Activated CD4-positive, alpha-beta memory T cell treated with anti-CD3 and anti-CD28 coated beads, Interleukin-2, amount 10 ng/mL, durations not matched to agents 7 days and 5 days (primary cell): ENCODE measurements at regions not wholly inside any gene's neighbourhood (a gene's known extent, or its start where the extent isn't known, plus 50 kb on each side); places are given as distances from the start of the nearest gene placed in this dataset.
"Not testable (repeated sequence)": the region's sequence is repeated elsewhere in the genome, so short reads cannot be mapped to it uniquely, and the experiment has no call there.

Experiments
- CTCF ChIA-PET: fragments of 350-600 bp; sonication (Branson Sonifier 250); formaldehyde crosslinking; loops from one replicate; lab custom pipeline; 2021; ENCODE audit warnings: antibody characterized with exemption, inconsistent platforms; lab: Charles Lee
- POLR2A ChIA-PET: fragments of 350-600 bp; sonication (Branson Sonifier 250); formaldehyde crosslinking; loops from one replicate; lab custom pipeline; 2021; ENCODE audit warnings: antibody characterized with exemption; lab: Charles Lee
- DNase-seq: peaks from one replicate; pipeline ENCODE4 v3.0.0-alpha.2; 2020
- H3K27ac Mint-ChIP-seq: one replicate; pipeline ENCODE4 v1.8.0; 2021; ENCODE audit warnings: mild to moderate bottlenecking, mixed read lengths
- H3K27me3 Mint-ChIP-seq: one replicate; pipeline ENCODE4 v1.8.0; 2021; ENCODE audit warnings: mixed read lengths
- H3K36me3 Mint-ChIP-seq: one replicate; pipeline ENCODE4 v1.8.0; 2021; ENCODE audit warnings: low read depth, mixed read lengths
- H3K4me1 Mint-ChIP-seq: one replicate; pipeline ENCODE4 v1.8.0; 2021; ENCODE audit warnings: mixed read lengths
- H3K4me3 Mint-ChIP-seq: one replicate; pipeline ENCODE4 v1.8.0; 2021; ENCODE audit warnings: mild to moderate bottlenecking, mixed read lengths
- H3K9me3 Mint-ChIP-seq: one replicate; pipeline ENCODE4 v1.8.0; 2021; ENCODE audit warnings: mixed read lengths

DNA sequence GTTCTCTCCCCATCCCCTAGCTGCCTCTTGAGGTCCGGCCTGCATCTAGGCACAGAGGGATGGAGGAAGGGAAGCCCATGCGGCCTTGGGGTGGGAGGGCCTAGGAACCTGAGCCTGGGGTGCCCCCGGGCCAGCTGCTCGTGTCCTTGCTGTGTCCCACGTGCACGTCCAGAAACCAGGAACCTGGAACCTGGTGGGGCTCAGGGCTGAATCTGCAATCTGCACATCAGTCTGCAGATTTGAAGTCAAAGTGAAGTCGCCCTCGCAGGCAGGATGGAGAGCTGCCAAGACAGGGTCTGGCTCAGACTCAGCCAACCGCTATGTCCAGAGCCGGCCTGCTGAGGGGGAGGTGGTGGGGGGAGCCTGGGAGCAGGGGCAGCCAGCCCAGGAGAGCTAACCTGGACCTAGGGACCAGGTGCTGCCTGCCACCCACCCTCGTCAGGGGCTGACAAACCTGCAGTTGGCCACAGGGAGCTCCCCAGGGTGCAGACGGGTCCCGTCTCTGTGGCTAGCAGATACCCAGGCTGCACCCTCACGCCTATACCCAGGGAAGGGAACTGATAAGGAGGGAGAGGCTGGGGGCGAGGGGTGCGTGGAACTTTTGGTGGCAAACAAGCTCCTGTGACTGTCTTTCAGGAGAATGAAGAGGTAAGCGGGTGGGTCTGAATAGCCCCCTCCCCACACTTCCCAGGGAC is 103.5 kb upstream of the SIMC1 start:
- no peak for DNase-seq
- H3K36me3 Mint-ChIP-seq, result no peaks in the 10 kb centered on the region
- peaks cover 40% of the 10 kb centered on the region for H3K27me3 Mint-ChIP-seq
- peaks cover 17% of the 10 kb centered on the region for H3K4me1 Mint-ChIP-seq
- no peak overlapping the region for H3K27ac Mint-ChIP-seq
- H3K4me3 Mint-ChIP-seq, result no peak overlapping the region
- POLR2A ChIA-PET, result no interaction called here
- CTCF ChIA-PET, result no interaction called here
- no peaks in the 10 kb centered on the region for H3K9me3 Mint-ChIP-seq

DNA sequence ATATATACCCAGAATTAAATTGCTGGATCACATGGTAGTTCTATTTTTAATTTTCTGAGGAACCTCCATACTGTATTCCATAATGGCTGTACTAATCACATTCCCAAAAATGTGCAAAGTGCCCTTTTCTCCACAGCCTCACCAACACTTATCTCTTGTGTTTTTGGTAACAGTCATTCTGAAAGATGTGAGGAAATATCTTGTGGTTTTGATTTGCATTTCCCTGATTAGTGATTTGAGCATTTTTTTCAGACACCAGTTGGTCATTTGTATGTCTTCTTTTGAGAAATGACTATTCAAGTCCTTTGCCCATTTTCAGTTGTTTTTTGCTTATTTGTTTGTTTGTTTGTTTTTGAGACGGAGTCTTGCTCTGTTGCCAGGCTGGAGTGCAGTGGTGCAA is 98.1 kb upstream of the SIMC1 start:
- peaks cover 12% of the 10 kb centered on the region for H3K9me3 Mint-ChIP-seq
- POLR2A ChIA-PET, H3K36me3 Mint-ChIP-seq, H3K4me3 Mint-ChIP-seq, CTCF ChIA-PET, DNase-seq, H3K27ac Mint-ChIP-seq: not testable (repeated sequence)
- peaks cover 13% of the 10 kb centered on the region for H3K4me1 Mint-ChIP-seq
- peaks cover 39% of the 10 kb centered on the region for H3K27me3 Mint-ChIP-seq

DNA sequence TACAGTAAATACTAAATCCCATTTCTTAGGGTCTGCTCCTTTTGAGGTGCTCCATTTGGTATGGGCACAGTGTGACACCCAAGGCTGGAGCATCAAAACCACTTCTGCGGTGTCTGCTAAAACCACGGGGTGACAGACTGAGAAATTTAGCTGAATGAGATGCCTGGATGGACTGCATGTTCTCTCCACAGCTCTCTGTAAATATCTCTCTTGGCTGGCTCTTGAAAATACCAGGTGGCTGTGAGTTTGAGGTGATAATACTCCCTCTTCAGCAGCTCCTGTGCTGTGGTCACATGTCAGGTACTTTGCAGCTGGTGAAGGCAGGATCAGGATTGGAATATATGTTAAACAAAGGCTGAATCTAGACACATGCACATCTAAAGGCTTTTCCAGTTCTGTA is 93.7 kb upstream of the SIMC1 start:
- ChIA-PET POLR2A (no interaction called here), CTCF (no interaction called here)
- H3K4me1 Mint-ChIP-seq, result peaks cover 13% of the 10 kb centered on the region
- H3K4me3 Mint-ChIP-seq, result no peak overlapping the region
- no peak for DNase-seq
- peaks cover 12% of the 10 kb centered on the region for H3K9me3 Mint-ChIP-seq
- no peak overlapping the region for H3K27ac Mint-ChIP-seq
- peaks cover 9% of the 10 kb centered on the region for H3K36me3 Mint-ChIP-seq
- peaks cover 37% of the 10 kb centered on the region for H3K27me3 Mint-ChIP-seq

DNA sequence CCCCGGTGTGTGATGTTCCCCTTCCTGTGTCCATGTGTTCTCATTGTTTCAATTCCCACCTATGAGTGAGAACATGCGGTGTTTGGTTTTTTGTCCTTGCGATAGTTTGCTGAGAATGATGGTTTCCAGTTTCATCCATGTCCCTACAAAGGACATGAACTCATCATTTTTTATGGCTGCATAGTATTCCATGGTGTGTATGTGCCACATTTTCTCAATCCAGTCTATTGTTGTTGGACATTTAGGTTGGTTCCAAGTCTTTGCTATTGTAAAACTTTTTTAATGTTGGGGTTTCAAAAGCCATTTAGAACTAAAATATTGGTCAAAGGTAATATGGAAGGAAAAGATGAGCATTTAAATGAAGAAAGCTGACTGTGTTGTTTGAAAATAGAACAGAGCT is 88.3 kb upstream of the SIMC1 start:
- DNase-seq, H3K36me3 Mint-ChIP-seq, POLR2A ChIA-PET, H3K27ac Mint-ChIP-seq, CTCF ChIA-PET, H3K9me3 Mint-ChIP-seq, H3K4me1 Mint-ChIP-seq, H3K4me3 Mint-ChIP-seq: not testable (repeated sequence)
- H3K27me3 Mint-ChIP-seq, result peaks cover 12% of the 10 kb centered on the region

DNA sequence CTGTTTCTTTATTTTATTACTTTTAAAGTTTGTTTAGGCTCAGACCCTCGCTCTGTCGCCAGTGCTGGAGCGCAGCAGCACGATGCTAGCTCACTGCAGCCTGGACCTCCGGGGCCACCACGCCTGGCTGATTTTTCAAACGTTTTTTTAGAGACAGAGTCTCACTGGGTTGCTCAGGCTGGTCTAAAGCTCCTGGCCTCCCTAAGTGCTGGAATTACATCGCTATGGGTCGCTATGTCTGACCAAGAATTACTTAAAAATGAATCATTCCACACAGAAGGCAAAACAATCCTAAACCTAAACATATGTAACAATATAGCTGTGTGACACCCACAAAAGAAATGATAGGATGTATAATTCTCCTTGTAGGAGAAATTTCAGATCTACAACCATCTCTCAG is 86.9 kb upstream of the SIMC1 start:
- DNase-seq, result no peak
- H3K9me3 Mint-ChIP-seq, result no peaks in the 10 kb centered on the region
- ChIA-PET CTCF (no interaction called here), POLR2A (no interaction called here)
- no peaks in the 10 kb centered on the region for H3K4me1 Mint-ChIP-seq
- no peak overlapping the region for H3K27ac Mint-ChIP-seq
- H3K4me3 Mint-ChIP-seq, result no peak overlapping the region
- H3K27me3 Mint-ChIP-seq, result peaks cover 14% of the 10 kb centered on the region
- H3K36me3 Mint-ChIP-seq, result no peaks in the 10 kb centered on the region

DNA sequence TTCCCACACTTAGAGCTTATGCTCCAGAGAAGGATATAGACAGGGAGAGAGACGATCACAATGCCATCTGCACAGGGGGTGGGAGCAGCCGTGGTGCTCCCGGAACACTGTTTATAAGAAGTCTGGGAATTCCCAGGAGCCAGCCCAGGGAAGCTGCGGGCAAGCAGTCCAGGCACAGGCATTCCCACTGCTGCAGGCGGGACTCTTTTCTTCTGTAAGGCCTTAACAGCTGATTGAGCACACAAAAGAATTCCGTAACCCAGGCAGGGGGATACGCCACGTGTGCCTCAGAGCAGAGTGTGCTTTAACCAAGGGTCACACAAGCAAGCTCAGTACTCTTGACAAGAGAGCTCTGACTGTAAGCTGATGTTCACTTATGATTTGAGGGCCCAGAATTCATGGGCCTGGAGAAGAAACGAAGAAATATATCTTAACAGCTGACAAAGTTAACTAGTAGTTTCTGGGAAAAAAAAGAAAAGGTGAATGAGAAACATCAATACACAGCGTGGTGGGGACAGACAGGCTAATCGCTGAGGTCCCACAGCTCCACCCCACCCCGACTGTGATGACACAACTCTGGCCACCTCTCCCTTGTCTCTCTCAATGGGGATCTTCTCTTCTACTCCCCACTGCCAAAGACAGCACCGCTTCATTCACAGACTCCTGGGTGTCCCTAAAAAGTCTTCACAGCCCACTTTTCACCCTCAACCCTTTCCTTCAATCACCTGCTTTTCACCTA is 85.9 kb upstream of the SIMC1 start:
- no peak overlapping the region for H3K27ac Mint-ChIP-seq
- ChIA-PET CTCF (no interaction called here), POLR2A (no interaction called here)
- H3K36me3 Mint-ChIP-seq, result no peaks in the 10 kb centered on the region
- H3K27me3 Mint-ChIP-seq, result peaks cover 18% of the 10 kb centered on the region
- H3K4me3 Mint-ChIP-seq, result no peak overlapping the region
- no peaks in the 10 kb centered on the region for H3K4me1 Mint-ChIP-seq
- no peak for DNase-seq
- H3K9me3 Mint-ChIP-seq, result no peaks in the 10 kb centered on the region

DNA sequence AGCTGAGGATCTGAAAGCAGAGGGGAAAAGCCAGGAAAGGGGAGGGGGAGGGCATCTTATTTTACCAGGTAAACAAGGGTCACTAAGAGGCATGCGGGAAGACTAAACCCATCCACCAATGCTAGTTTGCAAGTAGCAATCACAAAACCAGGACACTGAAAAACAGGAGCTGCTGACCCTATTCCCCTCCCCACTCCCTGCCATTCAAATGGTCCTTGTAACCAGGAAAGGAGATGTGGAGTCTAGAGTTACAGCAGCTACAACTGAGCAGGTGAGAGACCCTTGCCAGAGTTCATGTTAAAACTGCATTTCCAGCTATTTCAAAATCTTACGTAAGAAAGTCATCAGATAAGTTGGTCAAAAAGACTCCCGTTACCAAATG is 85.3 kb upstream of the SIMC1 start:
- CTCF ChIA-PET, result no interaction called here
- POLR2A ChIA-PET, result no interaction called here
- DNase-seq, result no peak
- H3K4me3 Mint-ChIP-seq, result no peak overlapping the region
- no peaks in the 10 kb centered on the region for H3K4me1 Mint-ChIP-seq
- H3K27ac Mint-ChIP-seq, result no peak overlapping the region
- H3K36me3 Mint-ChIP-seq, result no peaks in the 10 kb centered on the region
- H3K9me3 Mint-ChIP-seq, result no peaks in the 10 kb centered on the region
- H3K27me3 Mint-ChIP-seq, result peaks cover 19% of the 10 kb centered on the region

DNA sequence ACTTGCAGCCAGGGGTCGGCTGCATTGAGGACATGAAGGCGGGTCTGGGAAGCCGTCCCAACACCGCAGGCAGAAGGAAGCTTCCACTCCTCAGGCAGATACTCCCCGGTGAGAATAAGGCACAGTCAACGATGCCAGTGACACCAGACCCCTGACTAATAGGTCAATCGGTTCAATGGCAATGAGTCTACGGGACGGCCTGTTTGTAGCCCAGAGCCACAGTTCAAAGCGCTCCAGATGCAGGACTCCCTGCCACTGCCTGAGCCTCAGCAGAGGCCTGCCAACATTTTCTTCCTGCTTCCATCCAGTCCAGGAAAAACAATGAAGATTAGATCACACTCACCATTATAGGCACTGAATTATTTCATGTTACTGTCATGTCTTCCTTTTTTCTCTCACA is 84.5 kb upstream of the SIMC1 start:
- DNase-seq, result no peak
- Mint-ChIP-seq H3K27me3 (peaks cover 22% of the 10 kb centered on the region), H3K9me3 (no peaks in the 10 kb centered on the region), H3K36me3 (no peaks in the 10 kb centered on the region), H3K27ac (no peak overlapping the region), H3K4me3 (no peak overlapping the region), H3K4me1 (no peaks in the 10 kb centered on the region)
- ChIA-PET POLR2A (no interaction called here), CTCF (no interaction called here)

DNA sequence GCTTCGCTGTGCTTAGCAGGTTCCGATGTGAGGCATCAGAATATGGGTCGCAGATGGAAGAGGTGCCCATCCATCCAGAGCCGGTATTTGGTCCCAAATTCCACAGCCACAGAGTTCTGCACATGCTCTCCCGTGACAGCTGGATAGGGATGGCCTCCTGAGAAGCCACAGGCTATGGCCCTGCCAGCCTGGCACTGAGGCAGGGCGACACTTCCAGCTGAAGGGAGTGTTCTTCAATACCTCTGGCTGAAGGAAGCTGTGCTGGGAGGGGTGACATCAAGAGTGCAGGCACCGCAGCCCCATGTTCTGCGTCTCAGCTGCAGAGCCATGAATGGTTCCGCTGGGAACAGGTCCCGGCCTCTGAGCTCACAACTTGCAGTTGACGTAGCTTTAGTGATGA is 83.4 kb upstream of the SIMC1 start:
- H3K27me3 Mint-ChIP-seq, result peaks cover 23% of the 10 kb centered on the region
- ChIA-PET POLR2A (no interaction called here), CTCF (no interaction called here)
- H3K4me1 Mint-ChIP-seq, result no peaks in the 10 kb centered on the region
- H3K27ac Mint-ChIP-seq, result no peak overlapping the region
- DNase-seq, result no peak
- H3K36me3 Mint-ChIP-seq, result no peaks in the 10 kb centered on the region
- H3K4me3 Mint-ChIP-seq, result no peak overlapping the region
- H3K9me3 Mint-ChIP-seq, result no peaks in the 10 kb centered on the region

DNA sequence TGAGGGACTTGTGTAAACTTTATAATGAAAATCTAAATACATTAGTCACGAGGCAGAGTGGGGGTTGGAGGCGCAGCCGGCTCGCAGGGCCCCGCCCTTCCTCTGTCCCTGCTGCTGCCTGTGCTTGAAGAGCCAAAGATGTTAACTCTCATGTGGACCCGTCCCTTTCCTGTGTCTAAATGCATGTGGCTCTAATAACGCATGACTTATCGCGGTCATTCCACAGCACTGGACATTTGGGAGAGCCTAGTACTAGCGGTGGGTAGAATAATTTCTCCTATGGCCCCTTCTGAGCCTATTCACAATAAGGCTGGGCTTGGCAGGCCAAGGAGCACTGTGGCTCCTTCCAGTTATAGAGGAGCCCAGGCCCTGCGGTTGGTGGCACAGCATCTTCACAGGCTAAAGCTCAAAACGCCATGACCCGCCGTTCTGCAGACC is 82.3 kb upstream of the SIMC1 start:
- CTCF ChIA-PET, result no interaction called here
- Mint-ChIP-seq H3K36me3 (no peaks in the 10 kb centered on the region), H3K9me3 (no peaks in the 10 kb centered on the region), H3K27ac (no peak overlapping the region), H3K4me1 (no peaks in the 10 kb centered on the region), H3K27me3 (peaks cover 24% of the 10 kb centered on the region), H3K4me3 (no peak overlapping the region)
- POLR2A ChIA-PET, result no interaction called here
- no peak for DNase-seq

DNA sequence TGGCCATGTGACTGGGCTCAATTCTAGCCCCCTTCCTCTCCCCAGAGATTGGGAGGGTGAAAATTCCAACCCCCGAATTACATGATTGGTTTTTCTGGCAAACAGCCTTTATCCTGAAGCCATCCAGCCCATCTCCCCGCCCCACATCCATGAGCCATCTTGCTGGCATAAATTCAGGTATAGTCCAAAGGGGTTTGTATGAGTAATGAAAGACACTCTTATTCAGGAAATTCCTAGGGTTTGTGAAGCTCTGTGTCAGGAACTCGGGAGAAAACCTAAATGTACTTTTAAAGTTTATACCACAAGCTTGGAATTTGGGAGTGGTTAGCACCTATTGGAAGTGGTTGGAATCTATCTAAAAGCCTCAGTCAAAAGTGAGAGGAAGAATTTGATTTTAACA is 80.6 kb upstream of the SIMC1 start:
- no peak for DNase-seq
- Mint-ChIP-seq H3K27ac (no peak overlapping the region), H3K36me3 (no peaks in the 10 kb centered on the region), H3K4me1 (no peaks in the 10 kb centered on the region), H3K4me3 (no peak overlapping the region), H3K27me3 (peaks cover 24% of the 10 kb centered on the region), H3K9me3 (no peaks in the 10 kb centered on the region)
- POLR2A ChIA-PET, result no interaction called here
- CTCF ChIA-PET, result no interaction called here

DNA sequence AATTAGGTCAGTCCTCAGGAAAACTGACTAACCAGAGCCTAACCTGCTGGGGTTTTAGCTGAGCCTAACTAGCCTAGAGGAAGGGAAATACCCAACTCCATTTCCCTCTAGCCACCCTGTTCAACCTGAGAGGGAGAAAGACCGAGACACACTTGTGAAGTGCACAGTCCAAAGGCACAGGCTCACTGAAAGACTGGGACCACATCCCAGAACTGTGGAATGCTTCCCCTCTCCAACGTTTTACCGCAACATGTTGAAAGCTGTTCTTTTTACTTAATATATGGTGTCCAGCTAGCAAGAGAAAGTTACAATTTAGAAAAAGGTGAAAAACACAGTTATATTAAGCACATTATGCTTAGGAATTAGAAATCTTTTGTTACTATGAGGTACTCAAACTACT is 76.8 kb upstream of the SIMC1 start:
- Mint-ChIP-seq H3K27ac (no peak overlapping the region), H3K9me3 (no peaks in the 10 kb centered on the region), H3K36me3 (no peaks in the 10 kb centered on the region), H3K27me3 (peaks cover 47% of the 10 kb centered on the region), H3K4me3 (no peak overlapping the region), H3K4me1 (no peaks in the 10 kb centered on the region)
- POLR2A ChIA-PET, result no interaction called here
- no peak for DNase-seq
- CTCF ChIA-PET, result no interaction called here

DNA sequence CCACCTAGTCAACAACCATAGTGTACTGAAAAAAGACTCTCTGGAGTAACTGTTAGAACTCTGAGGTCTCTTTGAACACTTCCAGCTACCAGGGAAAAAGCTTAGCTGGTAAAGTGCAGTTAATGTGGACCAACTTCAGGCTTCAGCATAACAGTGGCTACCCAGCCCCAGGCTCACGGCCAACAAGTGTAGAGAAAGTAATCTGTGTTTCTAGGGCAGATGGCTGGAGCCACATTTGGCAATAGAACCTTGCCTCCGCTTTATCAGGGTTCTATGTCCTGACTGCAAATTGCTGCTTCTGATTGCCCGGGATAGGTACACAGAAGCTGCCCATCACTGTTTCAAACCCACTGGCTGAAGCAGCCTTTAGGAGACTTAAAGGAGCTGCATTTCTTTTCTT is 76.0 kb upstream of the SIMC1 start:
- Mint-ChIP-seq H3K27ac (no peak overlapping the region), H3K9me3 (no peaks in the 10 kb centered on the region), H3K4me3 (no peak overlapping the region), H3K36me3 (no peaks in the 10 kb centered on the region), H3K4me1 (no peaks in the 10 kb centered on the region), H3K27me3 (peaks cover 45% of the 10 kb centered on the region)
- ChIA-PET POLR2A (no interaction called here), CTCF (no interaction called here)
- no peak for DNase-seq

DNA sequence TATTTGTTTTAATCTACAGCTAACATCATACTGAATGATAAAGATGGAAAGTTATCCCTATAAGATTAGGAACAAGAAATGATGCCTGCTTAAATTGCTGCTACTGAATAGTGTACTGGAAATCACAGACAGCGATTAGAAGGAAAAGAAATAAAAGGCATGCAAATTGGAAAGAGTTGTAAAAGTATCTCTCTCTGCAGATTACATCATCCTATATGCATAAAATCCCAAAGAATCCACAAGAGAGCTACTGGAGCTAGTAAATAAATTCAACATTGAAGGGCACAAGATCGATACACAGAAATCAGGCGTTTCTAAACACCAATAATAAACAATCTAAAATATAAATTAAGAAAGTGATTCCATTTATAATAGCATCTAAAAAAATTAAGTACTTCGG is 75.3 kb upstream of the SIMC1 start:
- Mint-ChIP-seq H3K27me3 (peaks cover 42% of the 10 kb centered on the region), H3K27ac (no peak overlapping the region), H3K36me3 (no peaks in the 10 kb centered on the region), H3K4me1 (no peaks in the 10 kb centered on the region), H3K9me3 (no peaks in the 10 kb centered on the region), H3K4me3 (no peak overlapping the region)
- ChIA-PET CTCF (no interaction called here), POLR2A (no interaction called here)
- DNase-seq, result no peak
